GM23248 (cell line): ENCODE measurements at regions not wholly inside any gene's neighbourhood (a gene's known extent, or its start where the extent isn't known, plus 50 kb on each side); places are given as distances from the start of the nearest gene placed in this dataset.
"Not testable (repeated sequence)": the region's sequence is repeated elsewhere in the genome, so short reads cannot be mapped to it uniquely, and the experiment has no call there.

Experiments
- DNase-seq: peaks from one replicate; pipeline ENCODE4 v3.0.0-alpha.2; 2015
- H2AFZ ChIP-seq: fragments of 200-600 bp; sonication (generic); 2 replicates; pipeline ENCODE4 v1.6.1; 2016; ENCODE audit warnings: antibody characterized with exemption
- H3F3A ChIP-seq: fragments of 200-600 bp; sonication (generic); 2 replicates; pipeline ENCODE4 v1.6.1; 2016; ENCODE audit warnings: mild to moderate bottlenecking, antibody characterized with exemption, mixed run types; ENCODE audit not compliant: insufficient read depth
- H3K27ac ChIP-seq: fragments of 200-600 bp; sonication (generic); 2 replicates; pipeline ENCODE4 v1.5.1; 2016; ENCODE audit warnings: mild to moderate bottlenecking
- H3K27me3 ChIP-seq: fragments of 200-600 bp; sonication (generic); replicated peaks from 2 replicates; pipeline ENCODE4 v1.6.1; 2016; ENCODE audit warnings: mild to moderate bottlenecking; ENCODE audit not compliant: insufficient read depth
- H3K36me3 ChIP-seq: fragments of 200-600 bp; sonication (generic); 2 replicates; pipeline ENCODE4 v1.6.1; 2016; ENCODE audit warnings: low read depth, mild to moderate bottlenecking
- H3K4me1 ChIP-seq: fragments of 200-600 bp; sonication (generic); 2 replicates; pipeline ENCODE4 v1.6.1; 2016; ENCODE audit warnings: mild to moderate bottlenecking; ENCODE audit not compliant: insufficient read depth
- H3K4me2 ChIP-seq: fragments of 200-600 bp; sonication (generic); one replicate; pipeline ENCODE4 v1.6.1; 2016; ENCODE audit warnings: mild to moderate bottlenecking; ENCODE audit not compliant: unreplicated experiment
- H3K4me3 ChIP-seq: fragments of 200-600 bp; sonication (generic); 2 replicates; pipeline ENCODE4 v1.5.1; 2016; ENCODE audit warnings: mild to moderate bottlenecking
- H3K79me2 ChIP-seq: fragments of 200-600 bp; sonication (generic); 2 replicates; pipeline ENCODE4 v1.6.1; 2016; ENCODE audit warnings: mild to moderate bottlenecking; ENCODE audit not compliant: insufficient read depth
- H3K9ac ChIP-seq: fragments of 200-600 bp; sonication (generic); 2 replicates; pipeline ENCODE4 v1.6.1; 2016; ENCODE audit warnings: mild to moderate bottlenecking
- H3K9me2 ChIP-seq: fragments of 200-600 bp; sonication (generic); 2 replicates; pipeline ENCODE4 v1.6.1; 2016; ENCODE audit warnings: mixed run types, mild to moderate bottlenecking, moderate library complexity; ENCODE audit not compliant: insufficient read depth
- H3K9me3 ChIP-seq: fragments of 200-600 bp; sonication (generic); one replicate; pipeline ENCODE4 v1.6.1; 2017; ENCODE audit warnings: low read depth
- H4K20me1 ChIP-seq: fragments of 200-600 bp; sonication (generic); 2 replicates; pipeline ENCODE4 v1.6.0; 2016; ENCODE audit not compliant: insufficient read depth
- EZH2 ChIP-seq: fragments of 200-600 bp; sonication (generic); IDR thresholded peaks from 2 replicates; pipeline ENCODE4 v1.6.1; 2018; ENCODE audit warnings: antibody characterized with exemption, mild to moderate bottlenecking; ENCODE audit not compliant: insufficient read depth, poor library complexity, severe bottlenecking
- EZH2phosphoT487 ChIP-seq: fragments of 200-600 bp; sonication (generic); IDR thresholded peaks from 2 replicates; pipeline ENCODE4 v1.6.1; 2018; ENCODE audit warnings: antibody characterized with exemption, moderate library complexity, mild to moderate bottlenecking, low read depth; ENCODE audit not compliant: insufficient read depth
- WGBS, 2 experiments: methylation state at CpG; one replicate each; pipeline ENCODE4 v1.1.6; 2015 to 2017; ENCODE audit warnings: low lambda C conversion rate in 2 of 2, low coverage in 1 of 2; ENCODE audit errors: missing lambda C conversion rate in 2 of 2; 5-methylcytosine and 5-hydroxymethylcytosine counted together
- in situ Hi-C: fragments of 300-500 bp; cut with MboI; formaldehyde crosslinking; loops from 2 replicates; pipeline ENCODE4 v1.15.0; 2020

DNA sequence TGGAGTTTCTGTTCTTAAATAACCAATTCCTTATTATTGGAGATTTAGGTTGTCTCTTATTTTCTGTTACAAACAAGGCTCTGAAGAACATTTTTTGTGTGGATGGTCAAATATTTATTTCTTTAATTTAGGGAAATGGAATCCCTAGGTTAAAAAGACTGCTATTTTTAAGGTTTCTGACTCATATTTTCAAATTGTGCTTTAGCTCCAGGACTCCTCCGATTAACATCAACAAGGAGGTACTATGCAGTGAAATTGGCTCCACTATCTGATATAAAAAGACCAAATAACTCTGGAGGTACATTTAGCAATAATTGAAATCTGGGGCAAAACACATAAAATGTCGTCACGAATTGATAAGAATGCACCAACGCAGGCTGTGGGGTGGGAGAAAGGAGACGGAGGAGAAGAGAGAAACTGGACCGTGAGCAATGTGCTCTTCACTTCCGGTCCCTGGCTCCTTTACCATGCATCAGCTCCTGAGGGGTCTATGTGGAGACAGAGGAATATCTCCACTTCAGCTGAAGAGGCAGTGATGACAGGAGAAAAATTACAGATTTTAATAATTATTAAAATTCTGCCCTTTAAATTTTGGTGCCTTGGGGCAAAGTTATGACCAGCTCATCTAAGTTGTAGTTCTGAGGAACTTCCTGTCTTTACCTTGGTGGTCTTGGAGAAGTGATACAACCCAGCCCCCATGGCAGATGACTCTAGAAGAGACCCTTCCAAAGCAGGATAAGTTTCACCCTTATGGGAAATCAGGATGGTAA lies 90.2 kb upstream of the BTG1 start:
- H3K4me3 ChIP-seq: no peak overlapping the region
- H3K9me3 ChIP-seq: no peaks in the 10 kb centered on the region
- in situ Hi-C loops: no loop called here
- WGBS, 2 experiments: 80 to 83% methylated on average over 7 of the region's 7 CpGs
- no peaks in the 10 kb centered on the region for H3F3A ChIP-seq
- H3K4me2 ChIP-seq: no peak overlapping the region
- no peaks in the 10 kb centered on the region for H3K4me1 ChIP-seq
- DNase-seq: no peak
- H2AFZ ChIP-seq: no peak overlapping the region
- H4K20me1 ChIP-seq: no peaks in the 10 kb centered on the region
- H3K79me2 ChIP-seq: no peaks in the 10 kb centered on the region
- no peaks in the 10 kb centered on the region for H3K27me3 ChIP-seq
- no peaks in the 10 kb centered on the region for H3K9me2 ChIP-seq
- H3K27ac ChIP-seq: no peak overlapping the region
- no peaks in the 10 kb centered on the region for H3K36me3 ChIP-seq
- no peak overlapping the region for H3K9ac ChIP-seq
- TF ChIP-seq EZH2phosphoT487 (no peak), EZH2 (no peak)

DNA sequence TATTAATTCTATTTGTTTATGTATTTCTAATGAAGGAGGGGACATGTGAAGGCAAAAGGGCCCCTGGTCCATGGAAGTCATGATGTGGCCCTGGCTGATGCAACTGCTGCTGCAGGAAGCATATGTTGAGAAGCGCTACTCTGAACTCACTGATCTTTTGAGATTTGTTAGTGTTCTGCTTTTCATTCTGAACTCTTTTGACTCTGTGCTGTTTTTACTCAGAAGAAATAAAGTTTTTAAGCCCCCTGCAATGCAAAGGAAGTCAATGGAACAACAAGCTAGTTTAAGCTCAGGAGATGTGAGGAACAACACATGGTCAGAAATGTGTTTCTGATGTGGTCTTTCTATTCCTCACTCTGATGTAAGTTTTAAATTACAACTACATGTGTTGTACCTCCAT lies 88.9 kb upstream of the BTG1 start:
- no peaks in the 10 kb centered on the region for H3F3A ChIP-seq
- no peak overlapping the region for H2AFZ ChIP-seq
- H3K27me3 ChIP-seq: no peaks in the 10 kb centered on the region
- H3K27ac ChIP-seq: no peak overlapping the region
- H3K36me3 ChIP-seq: no peaks in the 10 kb centered on the region
- WGBS, 2 experiments: 97 to 100% methylated on average over 1 of the region's 1 CpG
- no peak for DNase-seq
- H3K9me3 ChIP-seq: no peaks in the 10 kb centered on the region
- H3K9ac ChIP-seq: no peak overlapping the region
- no peaks in the 10 kb centered on the region for H4K20me1 ChIP-seq
- no peaks in the 10 kb centered on the region for H3K79me2 ChIP-seq
- H3K4me1 ChIP-seq: no peaks in the 10 kb centered on the region
- no peak overlapping the region for H3K4me3 ChIP-seq
- TF ChIP-seq EZH2 (no peak), EZH2phosphoT487 (no peak)
- in situ Hi-C loops: no loop called here
- no peak overlapping the region for H3K4me2 ChIP-seq
- H3K9me2 ChIP-seq: no peaks in the 10 kb centered on the region

GRCh38 chr12:92233346-92234015 lies 87.8 kb upstream of the BTG1 start:
- no peak for TF ChIP-seq EZH2
- TF ChIP-seq EZH2phosphoT487: no peak
- H2AFZ ChIP-seq: no peak overlapping the region

GRCh38 chr12:92232371-92232932 lies 86.8 kb upstream of the BTG1 start:
- H3K27ac ChIP-seq, H3K36me3 ChIP-seq, H4K20me1 ChIP-seq, H3K27me3 ChIP-seq, H3K4me1 ChIP-seq, H3K9ac ChIP-seq, H3K4me2 ChIP-seq, H3K9me2 ChIP-seq, H3F3A ChIP-seq, H3K4me3 ChIP-seq, in situ Hi-C loops, H3K79me2 ChIP-seq, DNase-seq, H2AFZ ChIP-seq, H3K9me3 ChIP-seq: not testable (repeated sequence)
- 50 to 86% methylated on average over 1 of the region's 2 CpGs for WGBS, 2 experiments

More at GRCh38 chr12:92233346-92234015, 87.8 kb upstream of the BTG1 start:
- H3K79me2 ChIP-seq: no peaks in the 10 kb centered on the region
- H3K4me1 ChIP-seq: no peaks in the 10 kb centered on the region
- 72 to 73% methylated on average over 5 of the region's 5 CpGs for WGBS, 2 experiments
- H3K9me2 ChIP-seq: no peaks in the 10 kb centered on the region
- in situ Hi-C loops: no loop called here
- H3F3A ChIP-seq: no peaks in the 10 kb centered on the region
- H4K20me1 ChIP-seq: no peaks in the 10 kb centered on the region
- no peaks in the 10 kb centered on the region for H3K36me3 ChIP-seq
- H3K9me3 ChIP-seq: no peaks in the 10 kb centered on the region
- no peak overlapping the region for H3K4me3 ChIP-seq
- no peak overlapping the region for H3K4me2 ChIP-seq
- DNase-seq: no peak
- H3K27ac ChIP-seq: no peak overlapping the region
- H3K27me3 ChIP-seq: no peaks in the 10 kb centered on the region
- no peak overlapping the region for H3K9ac ChIP-seq

- H3K9ac ChIP-seq, H3K27me3 ChIP-seq, H2AFZ ChIP-seq, H3F3A ChIP-seq, DNase-seq, H3K27ac ChIP-seq, H3K9me2 ChIP-seq, in situ Hi-C loops, H3K79me2 ChIP-seq, H3K9me3 ChIP-seq, H4K20me1 ChIP-seq, H3K36me3 ChIP-seq, H3K4me3 ChIP-seq, H3K4me2 ChIP-seq, H3K4me1 ChIP-seq: not testable (repeated sequence)
- WGBS, 2 experiments: 41 to 42% methylated on average over 3 of the region's 3 CpGs
Measured at GRCh38 chr12:92231945-92232344, 86.3 kb upstream of the BTG1 start.

GRCh38 chr12:92231532-92231931 lies 85.9 kb upstream of the BTG1 start:
- H3K27me3 ChIP-seq, H3K4me2 ChIP-seq, H4K20me1 ChIP-seq, H3K27ac ChIP-seq, DNase-seq, H3K36me3 ChIP-seq, H3K4me1 ChIP-seq, H3K9me2 ChIP-seq, H3K9ac ChIP-seq, H3K9me3 ChIP-seq, H3K4me3 ChIP-seq, H2AFZ ChIP-seq, H3F3A ChIP-seq, H3K79me2 ChIP-seq, in situ Hi-C loops: not testable (repeated sequence)
- 80 to 83% methylated on average over 1 of the region's 2 CpGs for WGBS, 2 experiments
